ENCODE measurements at regions not wholly inside any gene's neighbourhood (a gene's known extent, or its start where the extent isn't known, plus 50 kb on each side); places are given as distances from the start of the nearest gene placed in this dataset.

- TF ChIP-seq NFRKB (IDR thresholded peaks at IDR 0.05; ENCODE audit: low read depth) (peak; percentile 31; the same call in 1 of the 2 replicates), NFE2L1 (tag; IDR thresholded peaks at IDR 0.05; ENCODE audit: borderline replicate concordance, low read depth) (no peak), ZNF551 (CRISPR knock-in tag; IDR thresholded peaks at IDR 0.05) (no peak), SMAD1 (IDR thresholded peaks at IDR 0.05; ENCODE audit: low read depth, low read length, partially characterized antibody) (peak; percentile 80), MAZ (CRISPR knock-in tag; conservative IDR thresholded peaks at IDR 0.05 in 1 of 2, IDR thresholded peaks at IDR 0.05 in 1 of 2) (peak; percentile 39 to 64; a peak in 3 of 4 replicates), MTA1 (IDR thresholded peaks at IDR 0.05; ENCODE audit: borderline replicate concordance) (peak; percentile 94), OTX1 (CRISPR knock-in tag; IDR thresholded peaks at IDR 0.05) (no peak), ZNF174 (CRISPR knock-in tag; IDR thresholded peaks at IDR 0.05) (no peak), ZNF766 (CRISPR knock-in tag; conservative IDR thresholded peaks at IDR 0.05) (peak; percentile 94), TEAD1 (CRISPR knock-in tag; IDR thresholded peaks at IDR 0.05) (peak in 1 of 2 experiments; percentile 89; a peak in 2 of 4 replicates), UBTF (IDR thresholded peaks at IDR 0.05; ENCODE audit: borderline replicate concordance in 1 of 2, low read depth in 2 of 2, low read length in 2 of 2) (peak; percentile 57 to 78; a peak in 3 of 4 replicates), CBFA2T3 (IDR thresholded peaks at IDR 0.05) (peak; percentile 99), CEBPG (CRISPR knock-in tag; IDR thresholded peaks at IDR 0.05) (peak; percentile 71; the same call in 1 of the 2 replicates), CEBPG (tag; conservative IDR thresholded peaks at IDR 0.05 in 1 of 2, IDR thresholded peaks at IDR 0.05 in 1 of 2) (peak; percentile 76 to 87), PURB (CRISPR knock-in tag; IDR thresholded peaks at IDR 0.05; ENCODE audit: low read depth) (no peak), HBP1 (CRISPR knock-in tag; IDR thresholded peaks at IDR 0.05) (no peak), TRIM24 (IDR thresholded peaks at IDR 0.05) (peak; percentile 96 to 98), ZNF717 (CRISPR knock-in tag; IDR thresholded peaks at IDR 0.05) (no peak), FOXM1 (IDR thresholded peaks at IDR 0.05; ENCODE audit: low read depth) (peak; percentile 97), FOXM1 (CRISPR knock-in tag; IDR thresholded peaks at IDR 0.05; ENCODE audit: low read depth) (no peak), HOXB6 (CRISPR knock-in tag; IDR thresholded peaks at IDR 0.05; ENCODE audit: borderline replicate concordance) (no peak), SOX6 (IDR thresholded peaks at IDR 0.05) (peak; percentile 100), ZBTB2 (IDR thresholded peaks at IDR 0.05) (peak; percentile 80; the same call in 1 of the 2 replicates), BCOR (IDR thresholded peaks at IDR 0.05) (peak; percentile 93), HDAC1 (IDR thresholded peaks at IDR 0.05) (peak; percentile 78 to 97), RAD21 (CRISPR knock-in tag; conservative IDR thresholded peaks at IDR 0.05 in 1 of 2, IDR thresholded peaks at IDR 0.05 in 1 of 2) (peak in 1 of 2 experiments; percentile 9; a peak in 1 of 4 replicates), FOSL1 (tag; conservative IDR thresholded peaks at IDR 0.05) (peak; percentile 91)
Observed at GRCh38 chr18:55748227-55748738, 160.3 kb upstream of the TCF4 start (continued).
